Endothelial cell of umbilical vein (primary cell): ENCODE measurements at regions not wholly inside any gene's neighbourhood (a gene's known extent, or its start where the extent isn't known, plus 50 kb on each side); places are given as distances from the start of the nearest gene placed in this dataset.
"Not testable (repeated sequence)": the region's sequence is repeated elsewhere in the genome, so short reads cannot be mapped to it uniquely, and the experiment has no call there.

Experiments used
- BruUV-seq: library from RNA; stranded (reverse); fragments of 400-500 nt; replicated peaks from 2 replicates; lab custom pipeline; 2021; lab: Mats Ljungman, UMichigan
- CTCF ChIA-PET: fragments of 300-600, 350-600 bp; sonication (Branson Sonifier 250); formaldehyde crosslinking; loops from one replicate; lab custom pipeline; 2021; ENCODE audit warnings: antibody characterized with exemption, inconsistent platforms; lab: Charles Lee
- POLR2A ChIA-PET: fragments of 300-600, 350-600 bp; sonication (Branson Sonifier 250); formaldehyde crosslinking; loops from one replicate; lab custom pipeline; 2021; ENCODE audit warnings: antibody characterized with exemption, inconsistent platforms; lab: Charles Lee
- DNase-seq: peaks from one replicate; pipeline ENCODE4 v3.0.0-alpha.2; 2011; ENCODE audit warnings: low read depth, low spot score
- FAIRE-seq: peaks from 2 replicates; lab custom pipeline; 2011; peaks lifted over from hg19 to GRCh38; lab: Jason Lieb, UNC
- H2AFZ ChIP-seq: 2 replicates; pipeline ENCODE4 v1.6.0; 2012; ENCODE audit warnings: low read depth, low read length, control low read depth, inconsistent platforms
- H3K27ac ChIP-seq: 2 replicates; pipeline ENCODE4 v1.5.1; 2011; ENCODE audit warnings: low read depth, mild to moderate bottlenecking, control low read depth, low read length, moderate library complexity; ENCODE audit not compliant: insufficient read depth
- H3K27me3 ChIP-seq, 2 experiments: 2 replicates each; pipeline versions ENCODE4 v1.6.0 to v1.6.1; 2011; ENCODE audit warnings: low read length in 2 of 2, mixed read lengths in 1 of 2; ENCODE audit not compliant: control insufficient read depth in 2 of 2, insufficient read depth in 2 of 2
- H3K36me3 ChIP-seq, 2 experiments: 2 replicates in 1 of 2; 3 replicates in 1 of 2; pipeline ENCODE4 v1.5.1; 2011; ENCODE audit warnings: low read length in 2 of 2, mild to moderate bottlenecking in 1 of 2, moderate library complexity in 1 of 2; ENCODE audit not compliant: control insufficient read depth in 2 of 2, insufficient read depth in 2 of 2; ENCODE audit errors: extremely low read depth in 1 of 2
- H3K4me1 ChIP-seq: 3 replicates; pipeline ENCODE4 v1.5.1; 2011; ENCODE audit warnings: mild to moderate bottlenecking, low read length; ENCODE audit not compliant: control insufficient read depth, insufficient read depth; ENCODE audit errors: extremely low read depth
- H3K4me2 ChIP-seq: 2 replicates; pipeline ENCODE4 v1.6.1; 2011; ENCODE audit warnings: low read length, control low read depth, mixed read lengths; ENCODE audit not compliant: insufficient read depth
- H3K4me3 ChIP-seq, 3 experiments: fragments of 200-600 bp in 1 of 3; sonication (generic), shearing (Covaris generic) in 1 of 3; replicated peaks in 1 of 3; 2 replicates each; pipeline ENCODE4 v1.5.1; 2011 to 2016; ENCODE audit warnings: control low read depth in 3 of 3, low read length in 3 of 3, mild to moderate bottlenecking in 2 of 3, inconsistent platforms in 1 of 3, low read depth in 1 of 3, moderate library complexity in 1 of 3; ENCODE audit not compliant: insufficient read depth in 1 of 3
- H3K79me2 ChIP-seq: 2 replicates; pipeline ENCODE4 v1.6.0; 2012; ENCODE audit warnings: low read length, inconsistent platforms; ENCODE audit not compliant: control insufficient read depth, insufficient read depth
- H3K9ac ChIP-seq: replicated peaks from 2 replicates; pipeline ENCODE3; 2011; ENCODE audit warnings: low read length, control low read depth; ENCODE audit not compliant: insufficient read depth; ENCODE audit errors: extremely low read depth
- H3K9me1 ChIP-seq: replicated peaks from 3 replicates; pipeline ENCODE4 v1.6.0; 2011; ENCODE audit warnings: mild to moderate bottlenecking, low read length; ENCODE audit not compliant: control insufficient read depth, insufficient read depth; ENCODE audit errors: extremely low read depth
- H3K9me3 ChIP-seq: replicated peaks from 2 replicates; pipeline ENCODE4 v1.5.1; 2012; ENCODE audit warnings: low read length, inconsistent platforms; ENCODE audit not compliant: control insufficient read depth, insufficient read depth
- H4K20me1 ChIP-seq: replicated peaks from 2 replicates; pipeline ENCODE3; 2011; ENCODE audit warnings: mild to moderate bottlenecking, low read length; ENCODE audit not compliant: control insufficient read depth, insufficient read depth; ENCODE audit errors: extremely low read depth
- dilution Hi-C: fragments of 300-500 bp; cut with MboI; formaldehyde crosslinking; loops from one replicate; pipeline ENCODE4 v1.15.0; 2019; ENCODE audit warnings: low sequenced_read_pairs; ENCODE audit not compliant: extremely low pct_ligation_motif_present
- intact Hi-C: fragments of 100-400 bp; cut with micrococcal nuclease; formaldehyde crosslinking; loops from one replicate; pipeline ENCODE4 v1.10.0; 2022

DNA sequence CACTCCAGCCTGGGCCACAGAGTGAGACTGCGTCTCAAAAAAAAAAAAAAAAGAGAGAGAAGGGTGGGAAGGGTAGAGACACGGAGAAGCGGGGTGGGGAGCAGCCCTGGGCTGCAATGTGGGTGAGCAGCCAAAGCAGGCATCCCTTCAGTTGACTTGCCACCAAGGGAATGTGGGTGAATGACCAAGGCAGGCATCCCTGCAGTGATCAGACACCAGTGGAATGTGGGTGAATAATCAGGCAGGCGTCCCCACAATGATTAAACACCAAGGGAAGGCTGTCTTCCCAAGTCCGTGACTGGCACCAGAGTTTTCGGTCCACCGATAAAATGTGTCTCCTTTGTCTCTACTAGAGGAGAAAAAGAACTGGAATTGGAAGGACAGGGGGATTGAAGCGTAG lies 69.0 kb upstream of the EZR start:
- CTCF ChIA-PET, intact Hi-C loops, H3K27me3 ChIP-seq, dilution Hi-C loops, H3K9ac ChIP-seq, H3K4me3 ChIP-seq, H3K36me3 ChIP-seq, H2AFZ ChIP-seq, H3K27ac ChIP-seq, BruUV-seq, DNase-seq, H3K4me2 ChIP-seq, H3K4me1 ChIP-seq, H4K20me1 ChIP-seq, H3K9me1 ChIP-seq, H3K79me2 ChIP-seq, POLR2A ChIA-PET, FAIRE-seq, H3K9me3 ChIP-seq: not testable (repeated sequence)

GRCh38 chr6:158886346-158886977 lies 67.3 kb upstream of the EZR start:
- H3K27me3 ChIP-seq, dilution Hi-C loops, H3K4me1 ChIP-seq, H3K36me3 ChIP-seq, H3K9ac ChIP-seq, DNase-seq, H3K9me3 ChIP-seq, FAIRE-seq, H3K27ac ChIP-seq, H2AFZ ChIP-seq, intact Hi-C loops, H3K79me2 ChIP-seq, H3K4me2 ChIP-seq, H3K9me1 ChIP-seq, H4K20me1 ChIP-seq, BruUV-seq, POLR2A ChIA-PET, H3K4me3 ChIP-seq: not testable (repeated sequence)
- CTCF ChIA-PET: interaction anchor here (1.0 kb wide), 1 partner anchor 17 kb away, joined by 5 read pairs; no protein-coding TSS in a partner anchor

GRCh38 chr6:158881884-158882283 lies 62.7 kb upstream of the EZR start:
- H3K4me3 ChIP-seq, DNase-seq, H3K9me1 ChIP-seq, H2AFZ ChIP-seq, intact Hi-C loops, CTCF ChIA-PET, dilution Hi-C loops, H3K4me1 ChIP-seq, H4K20me1 ChIP-seq, H3K4me2 ChIP-seq, POLR2A ChIA-PET, H3K9ac ChIP-seq, FAIRE-seq, H3K27me3 ChIP-seq, H3K27ac ChIP-seq, H3K79me2 ChIP-seq, H3K36me3 ChIP-seq, H3K9me3 ChIP-seq, BruUV-seq: not testable (repeated sequence)

DNA sequence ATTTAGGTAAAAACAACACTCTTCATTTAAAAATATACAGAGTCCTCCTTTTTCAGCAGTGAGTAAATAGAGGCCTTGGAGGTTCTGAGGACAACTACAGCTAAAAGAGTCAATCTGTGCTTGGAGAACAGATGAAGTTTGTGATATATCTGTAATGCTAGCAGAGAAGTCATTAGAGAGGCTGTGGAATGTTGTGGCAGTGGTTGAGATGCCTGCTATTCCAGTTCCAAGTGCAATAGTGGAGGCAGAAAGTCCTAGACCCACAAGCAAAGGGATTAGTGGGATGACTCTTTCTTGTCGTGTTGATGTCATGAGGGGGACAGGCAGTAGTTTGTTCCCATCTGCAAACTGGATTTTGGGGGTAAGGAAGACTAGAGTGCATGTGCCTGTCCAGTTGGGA lies 62.1 kb upstream of the EZR start:
- BruUV-seq, DNase-seq, H2AFZ ChIP-seq, H3K36me3 ChIP-seq, H3K4me3 ChIP-seq, H3K79me2 ChIP-seq, CTCF ChIA-PET, H3K27ac ChIP-seq, H3K4me2 ChIP-seq, H3K9me3 ChIP-seq, dilution Hi-C loops, POLR2A ChIA-PET, H3K9me1 ChIP-seq, H3K27me3 ChIP-seq, intact Hi-C loops, H3K9ac ChIP-seq, H3K4me1 ChIP-seq, H4K20me1 ChIP-seq, FAIRE-seq: not testable (repeated sequence)
